Suprapubic skin (tissue), 4 donors: ENCODE measurements at regions not wholly inside any gene's neighbourhood (a gene's known extent, or its start where the extent isn't known, plus 50 kb on each side); places are given as distances from the start of the nearest gene placed in this dataset.

Experiments
- DNase-seq, 2 donors: peaks; one replicate each; pipeline ENCODE4 v3.0.0-alpha.2; 2019; ENCODE audit warnings: low spot score in 2 of 2
- H3K27ac ChIP-seq: fragments of 200-600 bp; sonication (generic); one replicate; pipeline ENCODE4 v1.5.1; 2019
- H3K27me3 ChIP-seq: fragments of 200-600 bp; sonication (generic); one replicate; pipeline ENCODE4 v1.5.1; 2019
- H3K36me3 ChIP-seq: fragments of 200-600 bp; sonication (generic); one replicate; pipeline ENCODE4 v1.5.1; 2019
- H3K4me1 ChIP-seq: fragments of 200-600 bp; sonication (generic); one replicate; pipeline ENCODE4 v1.5.1; 2019
- H3K4me3 ChIP-seq: fragments of 200-600 bp; sonication (generic); one replicate; pipeline ENCODE4 v1.5.1; 2019; ENCODE audit warnings: mild to moderate bottlenecking
- H3K9me3 ChIP-seq: fragments of 200-600 bp; sonication (generic); one replicate; pipeline ENCODE4 v1.5.1; 2019
- EP300 ChIP-seq: sonication (generic); formaldehyde crosslinking; IDR thresholded peaks from one replicate; pipeline ENCODE4 v1.6.1; 2017; ENCODE audit warnings: antibody characterized with exemption
- POLR2A ChIP-seq, 2 donors: fragments of 450-650 bp; IDR thresholded peaks; one replicate each; pipeline ENCODE4 v1.6.1; 2017; ENCODE audit warnings: antibody characterized with exemption in 2 of 2, mild to moderate bottlenecking in 2 of 2, moderate library complexity in 2 of 2
- POLR2AphosphoS5 ChIP-seq, 3 donors: sonication (generic); formaldehyde crosslinking; IDR thresholded peaks; one replicate each; pipeline ENCODE4 v1.6.1; 2017; ENCODE audit warnings: antibody characterized with exemption in 3 of 3
- WGBS: methylation state at CpG from one replicate; pipeline ENCODE4 v1.1.5; 2018; 5-methylcytosine and 5-hydroxymethylcytosine counted together
- TF ChIP-seq, protein P1 (sequence below), 2 donors: fragments of 200-600 bp in 1 of 2; fragments of 450-650 bp in 1 of 2; sonication (generic) in 1 of 2; IDR thresholded peaks; one replicate each; pipeline ENCODE4 v1.5.1; 2016 to 2019; ENCODE audit warnings: antibody characterized with exemption in 2 of 2, mild to moderate bottlenecking in 1 of 2, moderate library complexity in 1 of 2

DNA sequence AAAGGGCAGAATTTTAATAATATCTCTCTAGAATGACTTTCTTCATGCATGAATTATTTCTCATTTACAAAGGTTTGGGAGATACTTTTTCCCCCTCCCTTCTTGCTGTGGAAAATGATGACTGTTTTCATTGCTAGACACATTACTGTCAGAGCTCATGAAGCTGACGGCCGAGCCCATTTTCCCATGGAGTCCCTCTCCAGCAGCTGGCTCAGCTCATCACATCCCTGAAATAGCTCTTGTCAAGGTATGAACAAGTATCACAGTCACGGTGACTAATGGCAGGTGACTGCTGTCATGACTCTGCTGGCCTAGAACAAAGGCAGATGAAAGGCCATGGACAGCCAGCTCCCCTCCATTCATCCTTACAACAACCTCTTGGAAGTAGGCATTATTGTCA, 208.1 kb downstream of the ABCC12 start:
- DNase-seq = no peak
- WGBS = 80% methylated on average over 3 of the region's 3 CpGs
- Histone ChIP-seq H3K4me1 (no peaks in the 10 kb centered on the region), H3K9me3 (peaks cover 3% of the 10 kb centered on the region), H3K27ac (no peak overlapping the region), H3K4me3 (no peak overlapping the region), H3K36me3 (no peaks in the 10 kb centered on the region), H3K27me3 (no peaks in the 10 kb centered on the region)
- TF ChIP-seq POLR2A (IDR thresholded peaks at IDR 0.05) (no peak), POLR2AphosphoS5 (IDR thresholded peaks at IDR 0.05) (no peak), EP300 (no peak)
- TF ChIP-seq, protein P1, sequence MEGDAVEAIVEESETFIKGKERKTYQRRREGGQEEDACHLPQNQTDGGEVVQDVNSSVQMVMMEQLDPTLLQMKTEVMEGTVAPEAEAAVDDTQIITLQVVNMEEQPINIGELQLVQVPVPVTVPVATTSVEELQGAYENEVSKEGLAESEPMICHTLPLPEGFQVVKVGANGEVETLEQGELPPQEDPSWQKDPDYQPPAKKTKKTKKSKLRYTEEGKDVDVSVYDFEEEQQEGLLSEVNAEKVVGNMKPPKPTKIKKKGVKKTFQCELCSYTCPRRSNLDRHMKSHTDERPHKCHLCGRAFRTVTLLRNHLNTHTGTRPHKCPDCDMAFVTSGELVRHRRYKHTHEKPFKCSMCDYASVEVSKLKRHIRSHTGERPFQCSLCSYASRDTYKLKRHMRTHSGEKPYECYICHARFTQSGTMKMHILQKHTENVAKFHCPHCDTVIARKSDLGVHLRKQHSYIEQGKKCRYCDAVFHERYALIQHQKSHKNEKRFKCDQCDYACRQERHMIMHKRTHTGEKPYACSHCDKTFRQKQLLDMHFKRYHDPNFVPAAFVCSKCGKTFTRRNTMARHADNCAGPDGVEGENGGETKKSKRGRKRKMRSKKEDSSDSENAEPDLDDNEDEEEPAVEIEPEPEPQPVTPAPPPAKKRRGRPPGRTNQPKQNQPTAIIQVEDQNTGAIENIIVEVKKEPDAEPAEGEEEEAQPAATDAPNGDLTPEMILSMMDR (IDR thresholded peaks at IDR 0.05) = no peak

DNA sequence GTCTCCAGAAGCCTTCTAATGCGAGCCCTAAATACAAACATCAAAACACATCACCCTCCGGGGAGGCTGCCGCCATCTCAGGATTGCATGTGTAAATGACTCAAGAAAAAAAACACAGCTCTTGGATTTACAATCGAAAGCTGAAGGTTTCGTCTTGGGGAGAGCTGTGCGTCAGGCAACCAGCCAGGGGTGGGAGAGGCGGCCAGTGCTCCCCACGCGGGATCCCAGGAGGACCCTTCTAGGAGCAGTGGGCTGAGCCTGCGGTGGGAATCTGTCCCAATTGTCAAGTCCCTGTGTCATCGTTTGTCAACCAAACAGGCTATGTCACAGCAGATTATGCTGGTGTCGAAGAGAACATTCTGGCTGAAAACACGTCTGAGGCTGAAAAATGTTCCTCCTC, 209.7 kb downstream of the ABCC12 start:
- TF ChIP-seq POLR2AphosphoS5 (IDR thresholded peaks at IDR 0.05) (no peak), POLR2A (IDR thresholded peaks at IDR 0.05) (no peak), EP300 (no peak)
- TF ChIP-seq, protein P1 (IDR thresholded peaks at IDR 0.05) = no peak
- Histone ChIP-seq H3K36me3 (no peaks in the 10 kb centered on the region), H3K9me3 (peaks cover 3% of the 10 kb centered on the region), H3K4me3 (no peak overlapping the region), H3K4me1 (no peaks in the 10 kb centered on the region), H3K27me3 (no peaks in the 10 kb centered on the region), H3K27ac (no peak overlapping the region)
- 75% methylated on average over 13 of the region's 13 CpGs for WGBS
- no peak for DNase-seq

DNA sequence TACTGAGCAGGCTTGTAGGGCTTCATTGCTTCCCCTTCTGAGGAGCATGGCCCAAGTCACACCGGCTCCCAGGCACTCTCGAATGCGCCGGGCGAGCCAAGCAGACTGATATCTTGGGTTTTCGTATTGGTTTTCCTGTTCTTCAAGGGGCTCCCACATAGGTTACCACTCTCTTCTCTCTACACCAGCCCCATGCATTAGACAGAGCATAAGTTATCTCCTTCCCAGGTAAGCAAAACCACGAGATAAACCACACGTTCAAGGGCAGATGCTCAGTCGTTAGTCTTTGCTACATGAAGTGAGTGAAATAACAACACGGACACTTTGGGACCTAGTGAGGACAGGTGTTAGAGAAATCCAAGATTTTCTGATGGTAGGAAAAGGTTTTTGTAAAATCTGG, 211.2 kb downstream of the ABCC12 start:
- Histone ChIP-seq H3K9me3 (no peaks in the 10 kb centered on the region), H3K4me3 (no peak overlapping the region), H3K27me3 (no peaks in the 10 kb centered on the region), H3K4me1 (no peaks in the 10 kb centered on the region), H3K36me3 (no peaks in the 10 kb centered on the region), H3K27ac (no peak overlapping the region)
- 88% methylated on average over 10 of the region's 10 CpGs for WGBS
- no peak for TF ChIP-seq POLR2A (IDR thresholded peaks at IDR 0.05)
- TF ChIP-seq, protein P1 (IDR thresholded peaks at IDR 0.05) = no peak
- TF ChIP-seq EP300 = no peak
- no peak for TF ChIP-seq POLR2AphosphoS5 (IDR thresholded peaks at IDR 0.05)
- DNase-seq = no peak

DNA sequence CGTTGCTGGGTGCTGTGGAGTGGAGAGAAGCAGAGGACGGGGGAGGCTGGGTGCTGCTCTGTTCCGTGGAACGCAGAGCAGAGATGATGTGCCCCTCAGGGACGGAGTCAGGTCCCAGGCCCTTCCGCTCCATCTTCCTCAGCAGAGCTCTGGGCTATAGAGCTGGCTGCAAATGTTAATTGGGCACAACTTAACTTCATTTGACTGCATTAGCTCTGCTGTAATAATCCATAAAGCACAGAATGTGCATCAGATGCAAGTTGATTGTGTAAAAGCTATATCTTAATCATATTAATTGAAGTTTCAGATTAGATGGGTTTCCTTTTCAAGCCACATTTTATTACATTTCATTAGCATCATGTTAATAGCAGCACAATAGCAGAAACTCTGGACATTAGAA, 212.6 kb downstream of the ABCC12 start:
- DNase-seq = no peak
- Histone ChIP-seq H3K36me3 (no peaks in the 10 kb centered on the region), H3K27me3 (no peaks in the 10 kb centered on the region), H3K27ac (no peak overlapping the region), H3K4me1 (no peaks in the 10 kb centered on the region), H3K9me3 (no peaks in the 10 kb centered on the region), H3K4me3 (no peak overlapping the region)
- 74% methylated on average over 6 of the region's 6 CpGs for WGBS
- TF ChIP-seq POLR2AphosphoS5 (IDR thresholded peaks at IDR 0.05) (no peak), POLR2A (IDR thresholded peaks at IDR 0.05) (no peak), EP300 (no peak)
- TF ChIP-seq, protein P1 (IDR thresholded peaks at IDR 0.05) = no peak

DNA sequence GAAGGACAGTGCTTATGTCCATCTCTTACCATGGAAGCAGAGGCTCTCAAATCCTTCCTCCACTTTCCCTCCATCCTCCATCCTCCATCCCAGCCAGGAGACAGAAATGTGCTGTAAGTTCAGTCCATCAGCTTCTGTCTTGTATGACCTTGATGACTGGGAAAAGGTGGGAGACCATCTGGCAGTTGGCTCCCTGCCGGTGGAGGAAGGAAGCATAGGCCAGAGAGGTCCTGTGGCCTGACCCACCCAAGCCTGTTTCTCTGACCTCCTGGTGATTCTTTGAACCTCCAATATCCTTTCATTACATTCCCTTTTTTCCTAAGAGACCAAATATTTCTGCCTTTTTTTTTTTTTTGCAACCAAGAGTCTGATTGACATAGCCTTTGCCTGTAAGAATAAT, 215.3 kb downstream of the ABCC12 start:
- TF ChIP-seq POLR2AphosphoS5 (IDR thresholded peaks at IDR 0.05) = no peak
- TF ChIP-seq POLR2A (IDR thresholded peaks at IDR 0.05) = no peak
- TF ChIP-seq, protein P1 (IDR thresholded peaks at IDR 0.05) = no peak
- TF ChIP-seq EP300 = no peak
- WGBS = 65% methylated on average over 1 of the region's 1 CpG
- no peak overlapping the region for H3K4me3 ChIP-seq
- no peak for DNase-seq
- H3K9me3 ChIP-seq = no peaks in the 10 kb centered on the region
- H3K27ac ChIP-seq = no peak overlapping the region
- no peaks in the 10 kb centered on the region for H3K4me1 ChIP-seq
- H3K36me3 ChIP-seq = no peaks in the 10 kb centered on the region
- H3K27me3 ChIP-seq = no peaks in the 10 kb centered on the region
